OCI-M2 (cell line): ENCODE measurements at regions not wholly inside any gene's neighbourhood (a gene's known extent, or its start where the extent isn't known, plus 50 kb on each side); places are given as distances from the start of the nearest gene placed in this dataset.
A peak's percentile ranks its signal among the peaks of the same experiment; 100 is the strongest.
"Not testable (repeated sequence)": the region's sequence is repeated elsewhere in the genome, so short reads cannot be mapped to it uniquely, and the experiment has no call there.

Source experiments
- DNase-seq: peaks from one replicate; lab custom pipeline; 2025; ENCODE audit not compliant: unreplicated experiment; lab: John Stamatoyannopoulos, UW

DNA sequence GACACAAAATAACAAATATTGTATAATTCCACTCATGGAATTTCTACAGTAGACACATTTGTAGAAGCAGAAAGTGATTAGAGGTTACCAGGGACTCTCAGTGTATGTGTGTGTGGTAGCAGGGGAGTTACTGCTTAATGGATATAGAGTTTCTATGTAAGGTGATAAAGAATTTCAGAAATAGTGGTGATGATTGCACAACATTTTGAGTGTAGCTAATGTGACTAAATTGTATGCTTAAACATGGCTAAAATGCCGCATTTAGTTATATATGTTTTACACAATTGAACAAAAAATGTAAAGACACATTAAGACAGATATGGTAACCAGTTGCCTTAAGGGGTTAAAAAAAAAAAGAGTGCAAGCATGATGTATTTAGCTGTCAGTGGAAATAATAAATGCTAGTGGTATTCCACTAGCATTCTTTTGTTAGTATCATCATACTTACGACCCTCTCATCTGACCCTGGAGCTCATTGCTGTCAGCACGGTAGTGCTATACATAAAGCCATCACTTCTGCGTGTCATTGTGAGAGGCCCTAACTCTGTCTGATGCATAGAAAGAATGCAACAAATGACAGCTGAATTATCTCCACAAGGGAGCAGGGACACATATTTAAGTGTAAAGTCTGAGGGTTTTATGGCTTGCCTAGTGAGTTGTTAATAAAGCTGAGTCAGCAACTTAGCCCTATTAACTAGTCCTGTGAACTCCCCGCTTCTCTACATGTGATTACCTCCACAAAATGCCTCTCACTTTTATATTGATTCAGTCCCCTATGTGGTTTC, 134.1 kb upstream of the RXFP2 start:
- DNase-seq, result no peak

DNA sequence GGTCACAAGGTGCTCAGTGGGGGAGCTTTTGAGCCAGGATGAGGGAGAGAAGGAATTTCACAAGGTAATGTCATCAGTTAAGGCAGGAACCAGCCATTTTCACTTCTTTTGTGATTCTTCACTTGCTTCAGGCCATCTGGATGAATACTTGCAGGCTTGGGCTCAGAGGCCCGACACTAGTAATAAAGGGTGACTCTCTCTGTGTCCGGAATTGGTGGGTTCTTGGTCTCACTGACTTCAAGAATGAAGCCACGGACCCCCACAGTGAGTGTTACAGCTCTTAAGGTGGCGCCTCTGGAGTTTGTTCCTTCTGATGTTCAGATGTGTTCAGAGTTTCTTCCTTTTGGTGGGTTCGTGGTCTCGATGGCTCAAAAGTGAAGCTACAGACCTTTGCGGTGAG, 131.8 kb upstream of the RXFP2 start:
- not testable (repeated sequence) for DNase-seq

DNA sequence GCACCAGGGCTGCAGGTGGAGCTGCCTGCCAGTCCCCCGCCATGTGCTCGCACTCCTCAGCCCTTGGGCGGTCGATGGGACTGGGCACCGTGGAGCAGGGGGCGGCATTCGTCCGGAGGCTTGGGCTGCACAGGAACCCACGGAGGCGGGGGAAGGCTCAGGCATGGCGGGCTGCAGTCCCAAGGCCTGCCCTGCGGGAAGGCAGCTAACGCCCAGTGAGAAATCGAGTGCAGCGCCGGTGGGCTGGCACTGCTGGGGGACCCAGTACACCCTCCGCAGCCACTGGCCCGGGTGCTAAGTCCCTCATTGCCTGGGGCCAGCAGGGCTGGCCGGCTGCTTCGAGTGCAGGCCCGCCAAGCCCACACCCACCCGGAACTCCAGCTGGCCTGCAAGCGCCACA, 130.5 kb upstream of the RXFP2 start:
- not testable (repeated sequence) for DNase-seq

DNA sequence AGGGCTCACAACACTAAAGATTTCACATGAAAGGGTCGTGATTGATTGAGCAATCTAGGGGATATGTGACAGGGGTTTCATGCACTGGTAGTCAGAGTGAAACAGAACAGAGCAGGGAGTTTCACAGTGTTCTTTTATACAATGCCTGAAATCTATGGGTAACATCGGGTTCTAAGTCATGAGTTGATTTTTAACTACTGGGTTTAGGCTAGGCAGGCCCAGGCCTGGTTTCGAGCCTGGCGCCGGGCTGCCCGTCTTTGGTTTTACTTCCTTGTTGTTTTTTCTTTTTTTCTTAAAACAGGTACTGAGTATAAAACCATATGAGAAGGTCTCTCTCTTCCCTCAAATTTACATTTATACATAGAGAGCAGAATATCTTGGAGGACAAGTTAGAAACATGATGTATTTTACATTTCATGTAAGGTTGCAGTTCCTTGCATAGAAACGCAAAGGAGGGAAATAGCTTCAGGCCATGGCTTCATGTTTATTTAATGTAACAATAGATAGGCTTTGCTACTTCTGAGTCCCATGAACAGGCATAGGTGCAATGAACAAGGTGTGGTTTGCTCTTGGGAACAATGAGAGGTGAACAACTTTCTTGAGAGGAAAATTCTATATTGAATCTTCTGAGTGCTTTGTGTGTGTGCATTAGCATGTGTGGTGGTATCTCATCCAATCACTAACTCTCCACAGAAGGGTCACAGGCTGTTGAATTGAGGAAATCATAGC, 128.9 kb upstream of the RXFP2 start:
- no peak for DNase-seq

DNA sequence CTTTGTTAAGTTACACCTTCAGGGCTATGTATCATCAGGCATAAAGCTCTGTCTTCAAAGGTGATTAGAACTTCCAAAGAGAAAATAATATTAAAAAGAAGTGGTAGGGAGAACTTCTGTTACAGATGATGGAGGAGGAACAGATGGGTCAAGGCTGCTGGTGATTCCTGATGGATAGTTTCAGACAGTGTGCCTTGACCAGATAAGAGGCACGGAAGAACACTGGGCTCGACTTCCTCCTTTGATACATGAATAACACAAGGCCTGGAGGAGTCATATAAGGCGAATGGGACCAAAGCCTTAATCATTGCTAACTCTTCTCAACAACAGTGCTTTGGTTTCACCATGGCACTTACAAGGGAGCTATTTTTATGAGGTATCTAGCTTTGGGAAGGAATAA, 128.1 kb upstream of the RXFP2 start:
- peak; percentile 1 for DNase-seq

DNA sequence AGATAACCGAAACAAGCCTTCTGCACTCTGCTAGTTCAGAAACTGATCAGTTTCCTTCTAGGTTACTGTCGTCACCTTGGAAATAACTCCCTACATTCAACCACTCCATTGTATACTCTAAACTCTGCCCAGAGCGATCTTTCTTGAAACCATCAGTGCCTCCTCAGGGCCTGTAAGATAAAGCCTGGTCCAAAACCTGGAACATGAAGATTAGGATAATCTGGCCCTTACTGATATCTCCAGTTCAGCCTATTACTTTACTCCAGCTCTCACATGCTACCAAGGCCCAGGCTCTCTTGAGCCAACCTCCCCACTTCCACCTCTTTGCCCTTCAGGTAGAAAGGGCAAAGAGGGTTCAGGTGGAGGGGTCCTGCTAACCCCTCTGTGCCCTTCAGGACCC, 125.3 kb upstream of the RXFP2 start:
- DNase-seq, result no peak

DNA sequence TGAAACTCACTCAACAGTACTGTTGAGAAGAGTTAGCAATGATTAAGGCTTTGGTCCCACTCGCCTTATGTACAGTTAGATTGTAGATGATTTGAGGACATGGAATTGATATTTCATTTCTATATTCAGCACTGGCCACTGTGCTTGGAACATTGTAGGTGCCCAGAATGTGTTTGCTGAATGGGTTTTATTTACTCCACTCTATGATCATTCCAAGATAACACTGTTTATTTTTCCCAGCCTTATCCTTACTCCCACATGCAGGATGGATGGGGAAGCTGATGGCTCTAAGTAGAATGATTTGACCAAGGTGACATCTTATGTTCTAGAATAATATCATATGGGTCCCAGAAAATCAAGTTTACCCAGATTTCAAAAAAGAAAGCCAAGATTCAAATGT, 124.6 kb upstream of the RXFP2 start:
- no peak for DNase-seq

DNA sequence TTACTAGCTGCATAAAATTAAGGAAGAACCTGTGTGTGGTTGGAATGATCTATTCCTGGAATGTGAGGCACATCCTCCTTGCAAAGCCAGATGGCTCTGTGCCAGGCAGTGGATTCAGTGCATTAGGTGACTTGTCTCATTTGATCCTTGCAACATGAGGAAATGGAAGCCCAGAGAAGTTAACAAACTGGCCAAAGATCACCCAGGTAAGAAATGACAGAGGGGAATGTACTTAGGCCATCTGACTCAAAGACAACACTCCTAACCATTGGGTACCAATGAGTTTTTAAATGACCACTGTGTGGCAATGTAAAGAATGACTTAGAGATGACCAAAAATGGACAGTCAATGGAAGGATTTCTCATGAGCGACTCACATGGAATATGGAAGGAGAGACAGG, 114.2 kb upstream of the RXFP2 start:
- no peak for DNase-seq

DNA sequence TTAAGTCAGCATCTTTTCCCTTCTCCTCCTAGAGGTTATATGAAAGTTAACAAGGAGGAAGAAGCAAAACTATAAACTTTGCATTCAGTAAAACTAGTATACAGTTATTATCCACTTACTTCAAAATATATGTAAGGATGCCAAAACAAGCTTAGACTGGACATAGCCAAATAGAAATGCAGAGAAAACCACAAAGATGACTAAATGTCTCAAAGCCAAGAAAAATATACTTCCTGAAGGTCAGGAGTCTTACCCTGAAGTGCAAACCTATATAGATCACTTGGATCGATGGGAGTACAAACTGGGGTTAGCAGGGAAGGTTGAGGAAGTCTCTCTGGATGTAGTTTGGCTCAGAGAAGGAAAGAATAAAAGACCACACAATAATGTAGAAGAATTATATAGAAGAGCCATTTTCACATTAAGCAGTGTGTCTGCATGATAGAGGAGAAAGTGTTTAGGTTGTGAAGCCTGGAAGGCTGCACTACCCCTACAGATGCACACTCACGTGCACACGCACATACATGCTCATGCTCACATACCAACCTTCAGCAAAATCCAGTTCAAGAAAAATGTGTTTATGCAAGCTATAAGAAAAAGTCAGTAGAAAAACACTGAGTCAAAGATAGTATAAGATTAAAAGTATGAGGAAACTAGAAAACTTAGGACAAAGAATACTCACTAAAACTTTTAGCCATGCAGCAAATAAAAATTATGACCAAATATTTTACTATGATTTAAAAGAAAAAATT, 112.1 kb upstream of the RXFP2 start:
- DNase-seq, result no peak

DNA sequence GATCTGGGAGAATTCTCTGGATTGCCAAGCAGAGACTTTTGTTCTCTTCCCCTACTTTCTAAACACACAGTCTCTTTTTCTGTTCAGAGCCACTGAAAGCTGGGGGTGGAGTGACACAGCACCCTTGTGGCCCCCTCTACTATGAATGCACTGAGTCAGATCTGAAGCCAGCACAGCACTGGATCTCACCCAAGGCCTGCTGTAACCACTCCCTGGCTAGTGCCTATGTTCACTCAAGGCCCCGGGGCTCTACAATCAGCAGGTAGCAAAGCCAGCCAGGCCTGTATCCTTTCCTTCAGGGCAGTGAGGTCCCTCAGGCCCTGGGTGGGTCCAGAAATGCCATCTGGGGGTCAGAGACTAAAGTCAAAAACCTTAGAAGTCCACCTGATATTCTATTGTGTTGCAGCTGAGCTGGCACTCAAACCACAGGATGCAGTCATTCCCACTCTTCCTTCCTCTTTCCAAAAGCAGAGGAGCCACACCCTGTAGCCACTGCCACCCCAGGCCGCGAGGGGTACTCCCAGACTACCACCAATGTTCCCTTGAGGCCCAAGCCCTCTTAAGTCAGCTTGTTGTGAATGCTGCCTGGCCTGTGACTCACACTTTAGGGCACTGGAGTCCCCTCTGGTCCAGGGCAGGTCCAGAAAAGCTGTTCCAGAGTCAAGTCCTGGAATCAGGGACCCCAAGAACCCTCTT, 110.1 kb upstream of the RXFP2 start:
- no peak for DNase-seq

DNA sequence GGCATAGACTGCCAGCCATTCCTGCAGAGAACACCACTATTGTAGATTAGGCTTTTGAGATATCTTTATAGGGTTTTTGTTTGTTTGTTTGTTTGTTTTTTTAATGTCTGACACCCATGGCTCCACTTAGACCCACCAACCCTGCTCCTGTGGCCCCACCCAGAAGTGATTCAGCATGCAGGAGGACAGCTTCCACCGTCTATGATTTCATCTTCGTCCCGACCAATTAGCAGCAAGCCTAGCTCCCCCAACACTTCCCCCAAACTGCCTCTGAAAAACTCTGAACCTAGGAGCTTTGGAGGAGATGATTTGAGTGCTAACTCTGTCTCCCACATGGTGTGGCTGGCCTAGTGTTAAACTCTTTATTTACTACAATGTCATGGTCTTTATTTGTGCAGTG, 108.3 kb upstream of the RXFP2 start:
- DNase-seq, result no peak

DNA sequence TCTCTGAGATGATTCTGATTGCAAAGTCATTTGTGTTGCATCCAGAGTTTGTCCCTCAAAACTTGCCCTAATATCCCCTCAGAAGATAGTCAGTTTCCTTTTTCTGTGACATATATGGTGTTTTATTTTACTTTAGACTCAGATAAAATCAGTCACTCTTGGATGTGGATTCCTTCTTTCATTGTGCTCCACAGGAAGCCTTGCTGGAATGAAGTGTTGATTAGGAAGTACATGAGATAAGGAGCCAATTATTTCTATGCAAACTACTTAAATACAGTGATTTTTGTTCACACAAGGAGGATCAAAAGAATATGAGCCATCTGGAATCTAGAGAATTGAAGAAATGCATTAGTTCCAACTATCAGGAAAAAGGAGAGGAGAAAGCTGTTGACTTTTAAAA, 107.6 kb upstream of the RXFP2 start:
- DNase-seq, result no peak

DNA sequence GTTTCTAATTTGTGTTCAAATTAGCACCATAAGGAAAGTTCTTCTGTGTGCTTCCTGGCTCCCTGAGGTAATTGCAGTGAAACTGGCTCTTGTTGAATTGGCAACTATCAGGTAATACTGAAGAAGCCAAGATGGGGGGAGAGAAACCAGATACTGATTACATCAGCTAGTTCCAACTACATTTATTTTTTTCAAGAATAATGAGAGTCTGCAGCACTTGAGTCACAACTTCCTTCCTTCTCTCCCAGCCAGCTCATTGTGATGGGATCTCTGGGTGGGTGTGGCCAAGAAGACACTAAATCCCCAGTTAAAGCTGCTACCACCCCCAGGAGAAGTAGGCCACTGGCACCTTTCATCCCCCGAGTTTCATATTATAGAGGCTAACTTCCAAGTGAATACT, 100.7 kb upstream of the RXFP2 start:
- no peak for DNase-seq

DNA sequence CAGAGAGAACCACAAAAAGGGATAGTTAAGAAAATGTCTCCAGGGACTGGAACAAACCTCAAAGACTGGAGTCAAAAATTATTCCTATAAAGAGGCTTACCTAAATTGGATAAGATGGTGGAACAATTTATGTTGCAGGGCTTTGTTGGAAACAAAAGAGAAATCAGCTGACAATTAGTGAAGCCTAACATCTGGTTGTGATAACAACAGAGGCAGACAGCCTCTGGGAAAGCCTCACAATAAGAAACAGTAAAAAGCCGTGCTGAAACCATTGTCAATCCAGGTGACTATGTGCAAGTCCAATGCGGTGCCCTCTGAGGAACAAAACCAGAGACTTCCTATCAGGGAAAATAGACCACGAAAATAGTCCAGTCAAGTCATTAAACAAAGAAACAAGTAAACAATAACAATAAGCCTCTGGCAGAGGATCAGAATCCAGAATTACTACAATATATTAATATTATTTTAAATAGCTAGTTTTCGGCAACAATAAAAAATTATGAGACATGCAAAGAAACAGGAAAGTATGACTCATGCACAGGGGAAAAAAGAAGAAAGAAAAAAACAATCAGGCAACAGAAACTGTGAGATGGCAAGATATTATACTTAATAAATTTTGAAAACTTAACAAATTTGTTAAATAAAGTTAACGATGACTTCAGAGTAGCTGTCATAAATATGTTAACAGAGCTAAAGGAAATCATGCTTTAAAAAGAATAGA, 99.7 kb upstream of the RXFP2 start:
- no peak for DNase-seq

DNA sequence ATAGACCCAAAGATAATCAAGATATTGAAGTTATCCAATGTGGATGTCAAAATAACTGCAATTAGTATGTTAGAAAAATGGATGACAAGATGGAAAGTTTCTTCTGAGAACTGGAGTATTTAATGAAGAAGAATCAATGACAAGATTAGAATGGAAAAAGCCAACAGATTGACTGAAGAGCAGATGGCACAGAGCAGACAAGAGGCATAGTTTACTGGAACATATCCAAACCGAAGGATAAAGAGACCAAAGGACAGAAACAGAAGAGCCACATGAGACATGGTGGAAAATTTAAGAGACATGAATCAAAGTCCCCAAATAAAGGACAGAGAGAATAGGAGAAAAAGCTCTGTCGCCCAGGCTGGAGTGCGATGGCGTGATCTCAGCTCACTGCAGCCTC, 89.6 kb upstream of the RXFP2 start:
- no peak for DNase-seq

DNA sequence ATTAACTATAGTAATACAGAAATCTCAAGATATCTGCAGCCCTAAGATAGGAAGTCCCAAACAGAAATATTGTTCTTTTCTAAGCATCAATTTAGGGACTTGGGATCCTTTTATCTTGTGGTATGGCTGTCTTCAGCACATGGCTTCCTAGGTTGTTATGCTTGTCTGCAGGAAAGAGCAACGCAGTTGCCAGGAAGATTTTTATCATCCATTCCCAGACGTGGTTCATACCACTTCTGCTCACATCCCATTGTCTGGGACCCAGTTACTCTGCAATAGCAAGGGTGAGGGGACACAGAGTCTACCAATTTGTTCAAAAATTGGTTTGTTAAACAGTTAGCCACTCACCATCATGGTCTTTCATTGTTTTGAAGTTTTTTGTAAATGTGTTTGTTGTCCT, 85.6 kb upstream of the RXFP2 start:
- no peak for DNase-seq

DNA sequence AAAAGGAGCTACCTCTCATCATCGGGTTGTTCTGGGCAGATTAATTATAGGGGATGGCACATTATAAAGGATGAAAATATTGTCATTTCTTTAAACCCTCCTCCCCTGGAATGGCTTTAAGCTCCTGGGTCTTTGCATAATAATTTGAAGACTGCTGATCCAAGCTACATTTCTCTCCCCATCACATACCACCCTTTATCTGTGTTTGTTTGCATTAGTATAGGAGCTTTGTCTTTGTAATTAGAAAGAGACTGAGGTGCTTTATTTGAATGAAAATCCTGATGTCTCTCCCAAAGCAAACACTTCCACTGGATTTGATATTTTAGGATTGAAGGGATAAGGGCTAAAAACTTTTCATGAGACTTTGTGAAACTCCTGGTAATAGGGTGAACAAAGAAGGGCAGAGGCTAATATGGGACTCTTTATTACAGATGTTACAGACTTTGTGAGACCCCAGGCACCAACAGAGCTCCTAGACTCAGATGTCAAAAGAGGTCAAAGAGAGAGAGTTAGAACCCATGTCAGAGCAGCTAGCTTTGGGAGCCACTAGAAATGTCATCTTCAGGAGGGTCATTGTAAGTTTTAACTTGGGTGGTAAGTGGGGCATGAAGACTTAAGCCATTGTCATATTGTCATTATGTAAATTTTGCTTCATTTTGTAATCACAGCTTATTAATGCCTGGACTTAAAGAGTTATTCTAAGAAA, 75.3 kb upstream of the RXFP2 start:
- no peak for DNase-seq

DNA sequence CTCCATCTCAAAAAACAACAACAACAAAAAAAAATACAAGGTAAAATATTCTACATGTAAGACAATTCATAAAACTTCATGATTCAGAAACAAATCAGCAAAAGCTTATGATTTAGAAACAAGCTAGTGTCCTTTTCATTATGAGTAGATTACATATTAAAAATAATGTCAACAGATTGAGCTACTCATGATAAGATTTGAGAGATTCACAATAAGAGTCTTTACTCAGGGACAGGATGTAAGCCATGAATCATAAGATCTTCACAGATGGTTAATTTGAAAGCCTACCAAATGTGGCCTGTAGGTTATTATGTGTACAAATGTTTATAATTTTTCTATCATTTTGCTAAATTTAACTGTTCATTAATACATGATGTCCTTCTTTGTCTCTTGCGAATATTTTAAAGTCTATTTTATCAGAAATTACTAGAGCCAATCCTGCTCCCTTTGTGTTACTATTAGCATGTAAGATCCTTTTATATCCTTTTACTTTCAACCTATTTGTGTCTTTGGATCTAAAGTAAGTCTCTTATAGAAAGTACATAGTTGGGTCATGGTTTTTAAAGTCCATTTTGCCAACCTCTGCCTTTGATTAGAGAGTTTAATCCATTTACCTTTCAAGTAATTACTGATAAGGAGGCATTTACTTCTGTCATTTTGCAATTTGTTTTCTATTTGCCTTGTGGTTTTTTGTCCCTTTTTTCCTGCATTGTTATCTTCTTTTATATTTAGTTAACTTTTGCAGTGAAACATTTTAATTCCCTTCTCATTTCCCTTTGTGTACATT, 68.3 kb upstream of the RXFP2 start:
- no peak for DNase-seq

DNA sequence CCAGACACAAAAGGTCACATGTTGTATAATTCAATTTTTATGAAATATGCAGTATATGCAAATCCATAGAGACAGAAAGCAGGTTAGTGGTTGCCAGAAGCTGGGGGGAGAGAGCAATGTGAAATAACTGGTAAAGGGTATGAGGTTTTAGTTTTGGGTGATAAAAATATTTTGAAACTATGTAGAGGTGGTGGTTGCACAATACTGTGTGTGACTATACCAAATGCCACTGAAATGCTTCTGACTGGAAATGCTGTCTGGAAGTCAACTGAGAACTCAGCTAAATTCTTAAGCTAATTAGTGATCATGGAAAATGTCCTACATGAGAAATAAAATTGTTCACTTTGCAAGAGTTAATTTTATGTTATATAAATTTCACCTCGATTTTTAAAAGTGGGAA, 65.3 kb upstream of the RXFP2 start:
- no peak for DNase-seq
